ENCODE measurements at regions not wholly inside any gene's neighbourhood (a gene's known extent, or its start where the extent isn't known, plus 50 kb on each side); places are given as distances from the start of the nearest gene placed in this dataset.
"Not testable (repeated sequence)": the region's sequence is repeated elsewhere in the genome, so short reads cannot be mapped to it uniquely, and the experiment has no call there.

DNA sequence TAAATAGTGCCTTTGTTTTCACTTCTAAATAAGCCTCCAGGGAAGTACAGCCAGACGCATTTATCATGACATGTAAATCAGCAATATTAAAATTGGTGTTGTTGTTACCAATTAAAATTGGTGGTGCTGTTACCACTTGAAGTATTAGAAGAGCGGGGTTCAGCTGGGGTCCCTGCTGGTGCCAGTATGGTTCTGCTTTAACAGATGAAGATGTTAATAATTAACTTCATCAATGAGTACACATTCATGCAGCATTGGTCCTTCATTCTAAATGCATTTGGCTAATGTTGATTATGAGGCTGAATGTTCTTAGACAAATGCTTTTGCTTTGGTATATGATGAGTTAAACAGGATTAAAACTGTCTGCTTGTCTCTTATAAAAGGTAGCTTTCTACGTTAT, 67.6 kb upstream of the TMC1 start:
- no peak overlapping the region for H3K4me3 ChIP-seq (ENCODE audit: low read depth, low read length)
- no peak for TF ChIP-seq POLR2A (IDR thresholded peaks at IDR 0.05; ENCODE audit: extremely low read depth, insufficient read length)
- no peak for TF ChIP-seq MYC (IDR thresholded peaks at IDR 0.05; ENCODE audit: low read depth, low read length)
- TF ChIP-seq, protein P1, sequence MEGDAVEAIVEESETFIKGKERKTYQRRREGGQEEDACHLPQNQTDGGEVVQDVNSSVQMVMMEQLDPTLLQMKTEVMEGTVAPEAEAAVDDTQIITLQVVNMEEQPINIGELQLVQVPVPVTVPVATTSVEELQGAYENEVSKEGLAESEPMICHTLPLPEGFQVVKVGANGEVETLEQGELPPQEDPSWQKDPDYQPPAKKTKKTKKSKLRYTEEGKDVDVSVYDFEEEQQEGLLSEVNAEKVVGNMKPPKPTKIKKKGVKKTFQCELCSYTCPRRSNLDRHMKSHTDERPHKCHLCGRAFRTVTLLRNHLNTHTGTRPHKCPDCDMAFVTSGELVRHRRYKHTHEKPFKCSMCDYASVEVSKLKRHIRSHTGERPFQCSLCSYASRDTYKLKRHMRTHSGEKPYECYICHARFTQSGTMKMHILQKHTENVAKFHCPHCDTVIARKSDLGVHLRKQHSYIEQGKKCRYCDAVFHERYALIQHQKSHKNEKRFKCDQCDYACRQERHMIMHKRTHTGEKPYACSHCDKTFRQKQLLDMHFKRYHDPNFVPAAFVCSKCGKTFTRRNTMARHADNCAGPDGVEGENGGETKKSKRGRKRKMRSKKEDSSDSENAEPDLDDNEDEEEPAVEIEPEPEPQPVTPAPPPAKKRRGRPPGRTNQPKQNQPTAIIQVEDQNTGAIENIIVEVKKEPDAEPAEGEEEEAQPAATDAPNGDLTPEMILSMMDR (IDR thresholded peaks at IDR 0.05; ENCODE audit: low read depth, low read length) = no peak
- TF ChIP-seq, protein P2, sequence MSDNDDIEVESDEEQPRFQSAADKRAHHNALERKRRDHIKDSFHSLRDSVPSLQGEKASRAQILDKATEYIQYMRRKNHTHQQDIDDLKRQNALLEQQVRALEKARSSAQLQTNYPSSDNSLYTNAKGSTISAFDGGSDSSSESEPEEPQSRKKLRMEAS (IDR thresholded peaks at IDR 0.05; ENCODE audit: low read depth, low read length) = no peak
- DNase-seq (ENCODE audit: low read depth) = no peak

DNA sequence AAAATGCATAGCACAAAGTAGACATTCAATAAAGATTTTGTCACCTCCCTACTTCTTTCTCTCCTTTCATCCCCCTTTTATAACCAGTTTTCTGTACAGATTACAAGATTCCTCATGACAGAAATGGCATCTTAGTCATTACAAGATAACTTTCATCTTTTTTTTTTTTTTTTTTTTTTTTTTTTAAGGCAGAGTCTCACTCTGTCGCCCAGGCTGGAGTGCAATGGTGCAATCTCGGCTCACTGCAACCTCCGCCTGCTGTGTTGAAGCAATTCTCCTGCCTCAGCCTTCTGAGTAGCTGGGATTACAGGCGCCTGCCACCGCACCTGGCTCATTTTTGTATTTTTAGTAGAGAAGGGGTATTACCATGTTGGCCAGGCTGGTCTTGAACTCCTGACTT, 75.2 kb upstream of the TMC1 start:
- not testable (repeated sequence) for DNase-seq (ENCODE audit: low read depth); H3K4me3 ChIP-seq (ENCODE audit: low read depth, low read length)

DNA sequence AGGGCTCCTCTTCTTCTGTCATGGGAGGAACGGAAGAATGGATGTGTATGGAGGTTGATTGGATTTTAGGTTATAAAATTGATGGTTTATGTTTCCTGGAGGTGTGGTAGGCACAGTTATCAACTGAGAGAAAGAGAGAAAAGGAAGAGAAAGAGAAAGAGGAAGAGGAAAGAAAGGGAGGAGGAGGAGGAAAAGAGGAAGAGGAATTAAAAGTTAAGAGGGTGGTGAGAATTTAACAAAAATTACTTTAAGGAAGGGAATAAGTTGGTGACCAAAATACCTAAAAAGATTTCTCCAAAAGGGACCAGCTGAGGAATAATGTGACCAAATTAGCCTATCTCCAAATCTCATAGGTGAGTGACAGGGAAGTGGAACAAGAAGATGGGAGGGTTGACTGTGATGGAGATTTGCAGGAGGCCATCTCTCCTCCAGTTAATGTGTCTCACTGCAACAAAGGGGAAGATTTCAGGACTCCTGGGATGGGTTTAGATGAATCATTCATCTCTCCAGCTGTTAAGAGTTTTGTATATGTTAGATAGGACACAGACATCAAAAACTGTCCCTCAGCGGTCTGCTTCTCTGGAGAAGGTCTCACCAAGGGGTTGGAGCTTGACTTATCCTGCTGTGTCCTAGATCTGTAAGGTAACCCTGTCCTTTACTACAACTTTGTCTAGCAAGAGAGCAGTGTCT, 76.0 kb upstream of the TMC1 start:
- TF ChIP-seq, protein P1 (IDR thresholded peaks at IDR 0.05; ENCODE audit: low read depth, low read length) = no peak
- TF ChIP-seq, protein P2 (IDR thresholded peaks at IDR 0.05; ENCODE audit: low read depth, low read length) = no peak
- TF ChIP-seq MYC (IDR thresholded peaks at IDR 0.05; ENCODE audit: low read depth, low read length) (no peak), POLR2A (IDR thresholded peaks at IDR 0.05; ENCODE audit: extremely low read depth, insufficient read length) (no peak)
- DNase-seq (ENCODE audit: low read depth) = no peak
- no peak overlapping the region for H3K4me3 ChIP-seq (ENCODE audit: low read depth, low read length)

DNA sequence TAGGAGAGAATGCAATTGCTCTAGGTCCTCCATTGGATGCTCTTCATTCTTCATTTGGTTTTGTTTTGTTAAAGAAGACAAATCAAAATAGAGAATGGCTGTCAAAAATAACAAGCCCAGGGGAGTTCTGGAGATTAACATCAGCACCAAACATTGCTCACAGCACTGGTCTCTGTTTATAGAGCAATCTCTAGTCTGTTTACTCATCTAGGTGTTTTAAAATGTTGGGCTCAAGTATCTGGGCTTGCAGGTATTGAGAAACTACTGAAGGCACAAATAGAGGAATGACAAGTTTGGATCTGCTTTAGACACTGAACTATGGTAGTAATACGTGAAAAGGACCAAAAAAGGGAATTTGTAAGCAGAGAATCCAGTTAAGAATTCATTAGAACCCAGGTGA, 77.0 kb upstream of the TMC1 start:
- DNase-seq (ENCODE audit: low read depth) = no peak
- TF ChIP-seq POLR2A (IDR thresholded peaks at IDR 0.05; ENCODE audit: extremely low read depth, insufficient read length) = no peak
- TF ChIP-seq MYC (IDR thresholded peaks at IDR 0.05; ENCODE audit: low read depth, low read length) = no peak
- TF ChIP-seq, protein P2 (IDR thresholded peaks at IDR 0.05; ENCODE audit: low read depth, low read length) = no peak
- TF ChIP-seq, protein P1 (IDR thresholded peaks at IDR 0.05; ENCODE audit: low read depth, low read length) = no peak
- no peak overlapping the region for H3K4me3 ChIP-seq (ENCODE audit: low read depth, low read length)

DNA sequence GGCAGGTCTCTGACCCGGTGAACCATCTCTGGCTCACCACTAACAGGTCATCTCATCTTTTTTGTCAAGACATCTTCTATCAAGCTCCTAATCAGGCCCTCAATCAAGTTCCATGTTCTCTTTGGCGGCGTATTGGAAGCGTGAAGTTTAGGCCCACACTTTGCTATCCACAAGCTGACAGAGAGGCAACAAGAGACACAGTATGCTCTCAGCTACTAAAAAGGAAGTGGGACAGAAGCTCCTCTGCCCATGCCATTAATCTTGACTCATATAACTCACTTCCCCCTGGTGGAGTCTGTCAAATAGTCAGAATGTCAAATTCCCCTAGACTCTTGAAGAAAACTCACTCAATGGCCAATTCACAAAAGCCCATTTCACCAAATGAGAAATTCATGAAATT, 77.6 kb upstream of the TMC1 start:
- TF ChIP-seq, protein P1 (IDR thresholded peaks at IDR 0.05; ENCODE audit: low read depth, low read length) = no peak
- TF ChIP-seq, protein P2 (IDR thresholded peaks at IDR 0.05; ENCODE audit: low read depth, low read length) = no peak
- TF ChIP-seq MYC (IDR thresholded peaks at IDR 0.05; ENCODE audit: low read depth, low read length) = no peak
- TF ChIP-seq POLR2A (IDR thresholded peaks at IDR 0.05; ENCODE audit: extremely low read depth, insufficient read length) = no peak
- peak; percentile 71 for DNase-seq (ENCODE audit: low read depth)
- no peak overlapping the region for H3K4me3 ChIP-seq (ENCODE audit: low read depth, low read length)

DNA sequence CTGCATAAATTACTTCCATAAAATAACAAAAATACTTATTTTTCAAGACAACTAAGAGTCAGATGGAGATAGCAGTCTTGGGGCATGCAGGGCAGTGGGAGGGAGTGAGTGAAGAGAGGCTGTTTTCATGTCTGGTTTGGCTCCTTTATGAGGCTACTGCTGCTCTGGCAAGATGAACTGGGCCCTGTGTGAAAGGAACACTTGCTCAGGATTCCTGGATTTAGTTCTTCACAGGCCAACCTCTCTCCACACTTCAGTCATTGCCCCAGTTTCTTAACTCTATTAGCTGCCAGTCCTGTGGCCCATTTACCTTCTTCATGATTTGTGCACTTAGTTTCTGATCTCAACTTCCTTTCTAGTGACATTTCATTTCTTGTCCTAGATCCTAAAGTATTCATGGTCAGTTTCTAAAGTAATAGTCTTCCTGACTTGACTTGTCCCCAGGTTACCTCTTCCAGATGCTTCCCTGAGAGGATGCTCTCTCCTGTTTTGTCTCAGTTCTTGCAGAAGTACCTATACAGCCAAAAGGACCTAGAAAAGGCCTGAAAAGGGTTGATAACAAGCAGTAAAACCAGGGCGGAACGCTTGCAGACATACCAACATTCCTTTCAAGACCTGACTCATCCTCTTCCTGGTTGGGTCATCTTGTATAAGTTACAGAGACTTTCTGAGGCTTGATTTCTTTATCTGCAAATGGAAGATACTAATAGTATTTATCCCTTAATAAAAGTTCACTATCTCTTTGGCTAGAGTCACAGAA, 77.0 kb upstream of the ZFAND5 start:
- TF ChIP-seq, protein P1 (IDR thresholded peaks at IDR 0.05; ENCODE audit: low read depth, low read length) = no peak
- TF ChIP-seq, protein P2 (IDR thresholded peaks at IDR 0.05; ENCODE audit: low read depth, low read length) = no peak
- TF ChIP-seq POLR2A (IDR thresholded peaks at IDR 0.05; ENCODE audit: extremely low read depth, insufficient read length) (no peak), MYC (IDR thresholded peaks at IDR 0.05; ENCODE audit: low read depth, low read length) (no peak)
- no peak overlapping the region for H3K4me3 ChIP-seq (ENCODE audit: low read depth, low read length)
- DNase-seq (ENCODE audit: low read depth) = no peak
